SK-N-SH (cell line): ENCODE measurements at regions not wholly inside any gene's neighbourhood (a gene's known extent, or its start where the extent isn't known, plus 50 kb on each side); places are given as distances from the start of the nearest gene placed in this dataset.

Experiments
- CTCF ChIA-PET: fragments of 300-600, 350-600 bp; formaldehyde crosslinking; extraction: SDS; loops from one replicate; lab custom pipeline; 2021; lab: Yijun Ruan, JAX
- POLR2A ChIA-PET: fragments of 350-600 bp; sonication (Branson Sonifier 250); formaldehyde crosslinking; extraction: SDS; loops from one replicate; lab custom pipeline; 2020; ENCODE audit warnings: antibody characterized with exemption, inconsistent platforms; lab: Yijun Ruan, JAX
- DNase-seq: peaks from one replicate; pipeline ENCODE4 v3.0.0; 2012
- H2AFZ ChIP-seq: fragments of 200-600 bp; sonication (generic); 2 replicates; pipeline ENCODE4 v1.8.1; 2016; ENCODE audit warnings: antibody characterized with exemption, mild to moderate bottlenecking, low read depth
- H3F3A ChIP-seq: fragments of 200-600 bp; sonication (generic); replicated peaks from 2 replicates; pipeline ENCODE3; 2016; ENCODE audit warnings: antibody characterized with exemption, mild to moderate bottlenecking; ENCODE audit not compliant: insufficient read depth
- H3K27ac ChIP-seq, 2 experiments: fragments of 200-500 bp in 1 of 2; fragments of 200-600 bp in 1 of 2; sonication (Bioruptor generic) in 1 of 2; sonication (generic), shearing (Covaris generic) in 1 of 2; 2 replicates each; pipeline versions ENCODE4 v1.5.1 to v1.6.1; 2014 to 2016; ENCODE audit warnings: low read depth in 2 of 2, inconsistent platforms in 1 of 2, low read length in 1 of 2, mild to moderate bottlenecking in 1 of 2, mixed read lengths in 1 of 2
- H3K27me3 ChIP-seq: fragments of 200-600 bp; sonication (generic), shearing (Covaris generic); 2 replicates; pipeline ENCODE4 v1.6.1; 2016; ENCODE audit warnings: mixed run types; ENCODE audit not compliant: insufficient read depth
- H3K36me3 ChIP-seq, 2 experiments: fragments of 200-500 bp in 1 of 2; fragments of 200-600 bp in 1 of 2; sonication (Bioruptor generic) in 1 of 2; sonication (generic) in 1 of 2; replicated peaks in 1 of 2; 2 replicates each; pipeline versions ENCODE3 to v1.5.1; 2014 to 2016; ENCODE audit warnings: low read length in 1 of 2, mild to moderate bottlenecking in 1 of 2; ENCODE audit not compliant: insufficient read depth in 2 of 2, control insufficient read depth in 1 of 2
- H3K4me1 ChIP-seq, 2 experiments: fragments of 200-500 bp in 1 of 2; fragments of 200-600 bp in 1 of 2; sonication (Bioruptor generic) in 1 of 2; sonication (generic), shearing (Covaris generic) in 1 of 2; 2 replicates each; pipeline versions ENCODE4 v1.5.1 to v1.6.1; 2014 to 2016; ENCODE audit warnings: low read depth in 1 of 2, low read length in 1 of 2, mixed run types in 1 of 2; ENCODE audit not compliant: insufficient read depth in 2 of 2, control insufficient read depth in 1 of 2
- H3K4me2 ChIP-seq: fragments of 200-600 bp; sonication (generic), shearing (Covaris generic); 2 replicates; pipeline ENCODE4 v1.6.1; 2017; ENCODE audit warnings: mixed run types
- H3K4me3 ChIP-seq, 2 experiments: fragments of 200-500 bp in 1 of 2; fragments of 200-600 bp in 1 of 2; sonication (Bioruptor generic) in 1 of 2; sonication (generic), shearing (Covaris generic) in 1 of 2; 2 replicates each; pipeline versions ENCODE4 v1.5.1 to v1.8.1; 2014 to 2016; ENCODE audit warnings: low read depth in 2 of 2, inconsistent platforms in 1 of 2, low read length in 1 of 2, mild to moderate bottlenecking in 1 of 2, mixed read lengths in 1 of 2, moderate library complexity in 1 of 2
- H3K79me2 ChIP-seq: fragments of 200-600 bp; sonication (generic); 2 replicates; pipeline ENCODE4 v1.8.1; 2017; ENCODE audit warnings: mild to moderate bottlenecking; ENCODE audit not compliant: insufficient read depth
- H3K9ac ChIP-seq: fragments of 200-600 bp; sonication (generic); 2 replicates; pipeline ENCODE4 v1.6.1; 2017; ENCODE audit warnings: mixed run types
- H3K9me2 ChIP-seq: fragments of 200-600 bp; sonication (generic); 2 replicates; pipeline ENCODE4 v1.6.1; 2017; ENCODE audit warnings: mixed run types
- H3K9me3 ChIP-seq: fragments of 200-600 bp; sonication (generic); 2 replicates; pipeline ENCODE4 v1.6.1; 2017; ENCODE audit warnings: mixed run types, mild to moderate bottlenecking, moderate library complexity
- H4K20me1 ChIP-seq: fragments of 200-600 bp; sonication (generic); 2 replicates; pipeline ENCODE4 v1.6.1; 2017; ENCODE audit warnings: mild to moderate bottlenecking, mixed run types; ENCODE audit not compliant: insufficient read depth
- CTCF ChIP-seq: fragments of 200-600 bp; sonication (generic); IDR thresholded peaks from 2 replicates; pipeline ENCODE4 v1.6.1; 2017; ENCODE audit warnings: antibody characterized with exemption, mild to moderate bottlenecking, moderate library complexity
- EZH2phosphoT487 ChIP-seq: fragments of 200-600 bp; sonication (generic); IDR thresholded peaks from 2 replicates; pipeline ENCODE4 v1.6.1; 2017; ENCODE audit warnings: low read depth, mixed run types, mild to moderate bottlenecking, antibody characterized with exemption, moderate library complexity, borderline replicate concordance
- FOSL2 ChIP-seq: IDR thresholded peaks from 2 replicates; pipeline ENCODE4 v1.4.0; 2012; ENCODE audit warnings: low read depth, mild to moderate bottlenecking, moderate library complexity, borderline replicate concordance
- FOXJ3 ChIP-seq: sonication (generic); formaldehyde crosslinking; IDR thresholded peaks from 2 replicates; pipeline ENCODE4 v1.5.1; 2020; ENCODE audit warnings: mild to moderate bottlenecking, missing genetic modification reagents
- GATA2 ChIP-seq: sonication (generic); formaldehyde crosslinking; IDR thresholded peaks from 2 replicates; pipeline ENCODE4 v1.5.0; 2020; ENCODE audit warnings: mild to moderate bottlenecking, missing genetic modification reagents
- MXI1 ChIP-seq: IDR thresholded peaks from 2 replicates; pipeline ENCODE4 v1.6.1; 2012; ENCODE audit warnings: mild to moderate bottlenecking, low read depth, low read length, improper control_type of control experiment
- NRF1 ChIP-seq: IDR thresholded peaks from 2 replicates; pipeline ENCODE4 v1.6.1; 2012; ENCODE audit warnings: low read depth, mild to moderate bottlenecking, low read length
- POLR2AphosphoS5 ChIP-seq: IDR thresholded peaks from 2 replicates; pipeline ENCODE4 v1.6.1; 2012; ENCODE audit warnings: low read depth, low read length
- RAD21 ChIP-seq: IDR thresholded peaks from 2 replicates; pipeline ENCODE4 v1.6.1; 2012; ENCODE audit warnings: mild to moderate bottlenecking, low read length
- RFX5 ChIP-seq: IDR thresholded peaks from 2 replicates; pipeline ENCODE4 v1.6.1; 2012; ENCODE audit warnings: mild to moderate bottlenecking, improper control_type of control experiment, low read length
- TEAD4 ChIP-seq: IDR thresholded peaks from 2 replicates; pipeline ENCODE4 v1.4.0; 2012; ENCODE audit warnings: mild to moderate bottlenecking, borderline replicate concordance; ENCODE audit not compliant: insufficient read depth
- USF2 ChIP-seq: fragments of 150-350 bp; IDR thresholded peaks from 2 replicates; pipeline ENCODE4 v1.6.1; 2017; ENCODE audit warnings: antibody characterized with exemption, low read length, low read depth, borderline replicate concordance
- YY1 ChIP-seq: IDR thresholded peaks from 2 replicates; pipeline ENCODE4 v1.4.0; 2012; ENCODE audit warnings: low read depth, mild to moderate bottlenecking
- ZBTB33 ChIP-seq: IDR thresholded peaks from 2 replicates; pipeline ENCODE4 v1.4.0; 2012; ENCODE audit warnings: low read depth, borderline replicate concordance
- WGBS: methylation state at CpG from one replicate; pipeline ENCODE4 v1.1.6; 2017; ENCODE audit warnings: low lambda C conversion rate; 5-methylcytosine and 5-hydroxymethylcytosine counted together
- TF ChIP-seq, protein P1 (sequence below): IDR thresholded peaks from 2 replicates; pipeline ENCODE4 v1.4.0; 2012; ENCODE audit warnings: low read depth
- TF ChIP-seq, protein P2 (sequence below): IDR thresholded peaks from 2 replicates; pipeline ENCODE4 v1.6.1; 2012; ENCODE audit warnings: mild to moderate bottlenecking, low read depth, low read length, moderate library complexity

- TF ChIP-seq ZBTB33 (no peak), YY1 (no peak), TEAD4 (no peak)
- TF ChIP-seq, protein P1, sequence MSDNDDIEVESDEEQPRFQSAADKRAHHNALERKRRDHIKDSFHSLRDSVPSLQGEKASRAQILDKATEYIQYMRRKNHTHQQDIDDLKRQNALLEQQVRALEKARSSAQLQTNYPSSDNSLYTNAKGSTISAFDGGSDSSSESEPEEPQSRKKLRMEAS, result no peak
These were observed 104.1 kb upstream of the NIPBL start (continued) for GRCh38 chr5:36772276-36773140.

DNA sequence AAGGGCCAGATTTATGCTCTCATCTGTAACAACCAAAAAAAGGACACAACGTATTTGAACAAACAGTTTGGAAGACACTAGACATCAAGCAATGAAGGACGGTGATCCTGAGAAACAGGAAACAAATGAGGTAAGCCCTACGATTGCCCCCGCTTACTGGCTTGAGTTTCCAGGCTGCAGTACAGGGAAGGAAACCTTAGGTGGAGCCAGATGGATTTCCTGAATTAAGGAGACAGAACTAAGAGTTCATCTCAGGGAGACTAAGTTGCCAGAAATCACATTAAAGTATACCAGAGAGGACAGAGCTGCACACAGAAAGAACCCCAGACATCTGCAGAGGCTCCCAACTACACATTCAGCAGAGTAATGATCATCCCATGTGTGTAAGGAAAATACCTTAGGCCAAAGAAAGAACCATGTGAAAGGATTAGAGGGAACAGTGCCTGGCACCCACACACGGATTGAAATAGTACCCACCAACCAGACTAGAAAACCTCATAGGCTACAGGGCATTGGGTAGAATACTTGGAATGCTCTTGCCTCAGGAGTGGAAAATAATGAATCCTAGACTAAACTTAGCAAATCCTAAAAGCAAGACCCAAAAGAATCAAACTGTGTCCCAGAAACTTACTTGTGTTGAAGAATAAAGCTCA, 99.3 kb upstream of the NIPBL start:
- no peaks in the 10 kb centered on the region for H3K9me2 ChIP-seq
- WGBS, result under 1% methylated on average over 5 of the region's 5 CpGs
- H3K9ac ChIP-seq, result no peak overlapping the region
- no peak overlapping the region for H2AFZ ChIP-seq
- no peaks in the 10 kb centered on the region for H3F3A ChIP-seq
- no peaks in the 10 kb centered on the region for H4K20me1 ChIP-seq
- no peaks in the 10 kb centered on the region for H3K9me3 ChIP-seq
- H3K79me2 ChIP-seq, result no peaks in the 10 kb centered on the region
- H3K27ac ChIP-seq, result no peak overlapping the region
- H3K4me3 ChIP-seq, result no peak overlapping the region
- H3K36me3 ChIP-seq, result no peaks in the 10 kb centered on the region
- no peaks in the 10 kb centered on the region for H3K4me1 ChIP-seq
- peak; percentile 48 for DNase-seq
- no peak overlapping the region for H3K4me2 ChIP-seq
- no peaks in the 10 kb centered on the region; the same call in 1 of the 2 replicates for H3K27me3 ChIP-seq
- POLR2A ChIA-PET, result interaction anchor here (0.7 kb wide), 1 partner anchor 91 kb away, joined by 4 read pairs; no protein-coding TSS in a partner anchor
- CTCF ChIA-PET, result interaction anchor here (0.6 to 1.5 kb wide), 6 partner anchors 14 to 93 kb away, joined by 3 to 5 read pairs (median 3); no protein-coding TSS in a partner anchor
- no peak for TF ChIP-seq NRF1
- no peak for TF ChIP-seq ZBTB33
- TF ChIP-seq RAD21, result peak; percentile 49
- TF ChIP-seq CTCF, result peak; percentile 41
- TF ChIP-seq, protein P2, sequence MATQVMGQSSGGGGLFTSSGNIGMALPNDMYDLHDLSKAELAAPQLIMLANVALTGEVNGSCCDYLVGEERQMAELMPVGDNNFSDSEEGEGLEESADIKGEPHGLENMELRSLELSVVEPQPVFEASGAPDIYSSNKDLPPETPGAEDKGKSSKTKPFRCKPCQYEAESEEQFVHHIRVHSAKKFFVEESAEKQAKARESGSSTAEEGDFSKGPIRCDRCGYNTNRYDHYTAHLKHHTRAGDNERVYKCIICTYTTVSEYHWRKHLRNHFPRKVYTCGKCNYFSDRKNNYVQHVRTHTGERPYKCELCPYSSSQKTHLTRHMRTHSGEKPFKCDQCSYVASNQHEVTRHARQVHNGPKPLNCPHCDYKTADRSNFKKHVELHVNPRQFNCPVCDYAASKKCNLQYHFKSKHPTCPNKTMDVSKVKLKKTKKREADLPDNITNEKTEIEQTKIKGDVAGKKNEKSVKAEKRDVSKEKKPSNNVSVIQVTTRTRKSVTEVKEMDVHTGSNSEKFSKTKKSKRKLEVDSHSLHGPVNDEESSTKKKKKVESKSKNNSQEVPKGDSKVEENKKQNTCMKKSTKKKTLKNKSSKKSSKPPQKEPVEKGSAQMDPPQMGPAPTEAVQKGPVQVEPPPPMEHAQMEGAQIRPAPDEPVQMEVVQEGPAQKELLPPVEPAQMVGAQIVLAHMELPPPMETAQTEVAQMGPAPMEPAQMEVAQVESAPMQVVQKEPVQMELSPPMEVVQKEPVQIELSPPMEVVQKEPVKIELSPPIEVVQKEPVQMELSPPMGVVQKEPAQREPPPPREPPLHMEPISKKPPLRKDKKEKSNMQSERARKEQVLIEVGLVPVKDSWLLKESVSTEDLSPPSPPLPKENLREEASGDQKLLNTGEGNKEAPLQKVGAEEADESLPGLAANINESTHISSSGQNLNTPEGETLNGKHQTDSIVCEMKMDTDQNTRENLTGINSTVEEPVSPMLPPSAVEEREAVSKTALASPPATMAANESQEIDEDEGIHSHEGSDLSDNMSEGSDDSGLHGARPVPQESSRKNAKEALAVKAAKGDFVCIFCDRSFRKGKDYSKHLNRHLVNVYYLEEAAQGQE, result no peak
- no peak for TF ChIP-seq MXI1
- TF ChIP-seq POLR2AphosphoS5, result no peak
- no peak for TF ChIP-seq EZH2phosphoT487
- no peak for TF ChIP-seq USF2
- TF ChIP-seq RFX5, result no peak
- TF ChIP-seq, protein P1, result no peak
- TF ChIP-seq FOXJ3 (CRISPR knock-in tag), result no peak
- TF ChIP-seq FOSL2, result no peak
- TF ChIP-seq GATA2 (CRISPR knock-in tag), result no peak
